ENCODE measurements at regions not wholly inside any gene's neighbourhood (a gene's known extent, or its start where the extent isn't known, plus 50 kb on each side); places are given as distances from the start of the nearest gene placed in this dataset.

DNA sequence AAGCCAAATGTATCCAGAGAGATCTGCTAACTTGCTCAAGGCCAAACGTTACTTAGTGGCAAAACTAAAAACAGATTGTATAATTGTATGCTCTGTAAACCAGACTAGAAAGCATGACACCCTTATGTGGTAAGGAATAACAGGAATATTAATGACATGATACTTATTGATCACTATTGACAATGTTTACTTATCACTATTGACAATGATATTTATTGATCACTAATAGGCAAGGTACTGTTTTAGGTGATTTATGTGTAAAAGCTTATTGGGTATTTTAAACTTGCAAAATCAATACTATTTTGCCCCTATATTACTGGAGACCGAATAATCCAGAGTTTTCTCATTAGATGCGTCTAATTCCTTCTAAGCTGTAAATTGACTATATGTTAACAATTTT, 985.1 kb downstream of the CDH11 start (continued):
- TF ChIP-seq, protein P1, sequence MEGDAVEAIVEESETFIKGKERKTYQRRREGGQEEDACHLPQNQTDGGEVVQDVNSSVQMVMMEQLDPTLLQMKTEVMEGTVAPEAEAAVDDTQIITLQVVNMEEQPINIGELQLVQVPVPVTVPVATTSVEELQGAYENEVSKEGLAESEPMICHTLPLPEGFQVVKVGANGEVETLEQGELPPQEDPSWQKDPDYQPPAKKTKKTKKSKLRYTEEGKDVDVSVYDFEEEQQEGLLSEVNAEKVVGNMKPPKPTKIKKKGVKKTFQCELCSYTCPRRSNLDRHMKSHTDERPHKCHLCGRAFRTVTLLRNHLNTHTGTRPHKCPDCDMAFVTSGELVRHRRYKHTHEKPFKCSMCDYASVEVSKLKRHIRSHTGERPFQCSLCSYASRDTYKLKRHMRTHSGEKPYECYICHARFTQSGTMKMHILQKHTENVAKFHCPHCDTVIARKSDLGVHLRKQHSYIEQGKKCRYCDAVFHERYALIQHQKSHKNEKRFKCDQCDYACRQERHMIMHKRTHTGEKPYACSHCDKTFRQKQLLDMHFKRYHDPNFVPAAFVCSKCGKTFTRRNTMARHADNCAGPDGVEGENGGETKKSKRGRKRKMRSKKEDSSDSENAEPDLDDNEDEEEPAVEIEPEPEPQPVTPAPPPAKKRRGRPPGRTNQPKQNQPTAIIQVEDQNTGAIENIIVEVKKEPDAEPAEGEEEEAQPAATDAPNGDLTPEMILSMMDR (IDR thresholded peaks at IDR 0.05 in 2 of 3, conservative IDR thresholded peaks at IDR 0.05 in 1 of 3; ENCODE audit: control insufficient read depth in 2 of 3, extremely low read depth in 1 of 3, insufficient read depth in 1 of 3, low read depth in 3 of 3, low read length in 3 of 3), result no peak

DNA sequence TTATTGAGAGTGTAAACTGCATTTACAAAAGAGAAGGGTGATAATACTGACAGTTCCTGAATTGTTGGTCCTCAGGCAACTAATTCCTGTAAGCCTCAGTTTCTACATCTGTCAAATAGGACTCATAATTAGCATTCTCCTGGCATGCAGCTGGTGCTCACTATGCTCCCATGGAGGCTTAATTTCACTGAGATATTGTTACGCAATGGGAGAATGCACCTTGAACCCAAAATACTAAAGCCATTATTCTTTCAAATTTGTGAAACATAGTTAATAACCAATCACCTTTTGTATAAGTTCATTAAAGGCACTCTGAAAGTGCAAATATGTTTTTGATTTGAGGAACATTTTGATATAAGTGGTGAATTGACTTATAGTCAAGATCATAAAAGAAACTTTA, 985.5 kb downstream of the CDH11 start:
- ChIA-PET SMC1A (ENCODE audit: uncharacterized antibody, unreplicated experiment) (no interaction called here), RAD21 (ENCODE audit: unreplicated experiment) (no interaction called here), POLR2A (no interaction called here), CTCF (interaction anchor here (1.0 kb wide), 1 partner anchor 194 kb away, joined by 3 read pairs; no protein-coding TSS in a partner anchor)
- DNase-seq (ENCODE audit: low read depth, low spot score), result no peak
- H4K20me1 ChIP-seq (ENCODE audit: control insufficient read depth, insufficient read depth), result no peaks in the 10 kb centered on the region
- ATAC-seq, result no peak
- no peak for FAIRE-seq
- no peak overlapping the region for H3K27ac ChIP-seq (ENCODE audit: control insufficient read depth, insufficient read depth)
- intact Hi-C loops (cut with micrococcal nuclease; ENCODE audit: unreplicated experiment), result no loop called here
- TF ChIP-seq LARP7 (IDR thresholded peaks at IDR 0.05), result no peak
- H3K4me2 ChIP-seq (ENCODE audit: control insufficient read depth, insufficient read depth), result no peak overlapping the region
- no peaks in the 10 kb centered on the region for H3K27me3 ChIP-seq (replicated peaks in 1 of 2; ENCODE audit: control insufficient read depth in 2 of 2, insufficient read depth in 2 of 2, low read length in 1 of 2)
- H3K9ac ChIP-seq (ENCODE audit: control insufficient read depth, insufficient read depth, low read length), result no peak overlapping the region
- WGBS (ENCODE audit: insufficient coverage, insufficient replicate concordance, low lambda C conversion rate, missing lambda C conversion rate), result 0% methylated on average over 1 of the region's 1 CpG
- no TSS peak for BruUV-seq (replicated peaks)
- H3K4me3 ChIP-seq, result no peak overlapping the region
- no peaks in the 10 kb centered on the region for H3K4me1 ChIP-seq (ENCODE audit: control insufficient read depth, insufficient read depth, low read length)
- H3K36me3 ChIP-seq (ENCODE audit: control insufficient read depth in 2 of 2, insufficient read depth in 2 of 2, low read length in 1 of 2), result no peaks in the 10 kb centered on the region
- no peak overlapping the region for H2AFZ ChIP-seq (ENCODE audit: control insufficient read depth, low read depth, low read length)
- H3K79me2 ChIP-seq (ENCODE audit: control insufficient read depth, insufficient read depth, low read length), result no peaks in the 10 kb centered on the region
- H3K9me3 ChIP-seq (replicated peaks; ENCODE audit: control insufficient read depth, insufficient read depth, low read length), result no peaks in the 10 kb centered on the region
- in situ Hi-C loops (cut with MboI), result no loop called here

GRCh38 chr16:64133366-64133765, 988.5 kb downstream of the CDH11 start:
- ChIA-PET CTCF (no interaction called here), POLR2A (no interaction called here)

More at GRCh38 chr16:64133366-64133765, 988.5 kb downstream of the CDH11 start:
- Histone ChIP-seq H3K27me3 (replicated peaks in 1 of 2; ENCODE audit: control insufficient read depth in 2 of 2, insufficient read depth in 2 of 2, low read length in 1 of 2) (no peaks in the 10 kb centered on the region), H4K20me1 (ENCODE audit: control insufficient read depth, insufficient read depth) (no peaks in the 10 kb centered on the region), H3K4me1 (ENCODE audit: control insufficient read depth, insufficient read depth, low read length) (no peaks in the 10 kb centered on the region), H3K4me3 (no peak overlapping the region), H3K27ac (ENCODE audit: control insufficient read depth, insufficient read depth) (no peak overlapping the region), H3K79me2 (ENCODE audit: control insufficient read depth, insufficient read depth, low read length) (no peaks in the 10 kb centered on the region), H3K36me3 (ENCODE audit: control insufficient read depth in 2 of 2, insufficient read depth in 2 of 2, low read length in 1 of 2) (no peaks in the 10 kb centered on the region), H2AFZ (ENCODE audit: control insufficient read depth, low read depth, low read length) (no peak overlapping the region), H3K9ac (ENCODE audit: control insufficient read depth, insufficient read depth, low read length) (no peak overlapping the region), H3K4me2 (ENCODE audit: control insufficient read depth, insufficient read depth) (no peak overlapping the region), H3K9me3 (replicated peaks; ENCODE audit: control insufficient read depth, insufficient read depth, low read length) (no peaks in the 10 kb centered on the region)
- in situ Hi-C loops (cut with MboI), result no loop called here
- FAIRE-seq (no peak), ATAC-seq (no peak), DNase-seq (ENCODE audit: low read depth, low spot score) (no peak)
- ChIA-PET RAD21 (ENCODE audit: unreplicated experiment) (no interaction called here), SMC1A (ENCODE audit: uncharacterized antibody, unreplicated experiment) (interaction anchor here (1.0 kb wide), 1 partner anchor 12 kb away, joined by 3 read pairs; no protein-coding TSS in a partner anchor)
- 0% methylated on average over 2 of the region's 2 CpGs for whole genome bisulfite sequencing (ENCODE audit: insufficient coverage, insufficient replicate concordance, low lambda C conversion rate, missing lambda C conversion rate)
- BruUV-seq (replicated peaks), result no TSS peak
- no peak for TF ChIP-seq LARP7 (IDR thresholded peaks at IDR 0.05)
- no peak for TF ChIP-seq ZNF384 (IDR thresholded peaks at IDR 0.05; ENCODE audit: borderline replicate concordance, low read depth, low read length)
- no peak for TF ChIP-seq MEF2A (IDR thresholded peaks at IDR 0.05; ENCODE audit: insufficient read depth, low read depth, low read length)
- TF ChIP-seq EP300 (IDR thresholded peaks at IDR 0.05; ENCODE audit: borderline replicate concordance in 1 of 2, control insufficient read depth in 1 of 2, low read depth in 2 of 2, low read length in 2 of 2), result no peak
- no peak for TF ChIP-seq ESRRA (IDR thresholded peaks at IDR 0.05; ENCODE audit: low read length)
- no peak for TF ChIP-seq RAD51 (IDR thresholded peaks at IDR 0.05)
- TF ChIP-seq RELA (IDR thresholded peaks at IDR 0.05; ENCODE audit: borderline replicate concordance, partially characterized antibody), result no peak
- TF ChIP-seq, protein P2, sequence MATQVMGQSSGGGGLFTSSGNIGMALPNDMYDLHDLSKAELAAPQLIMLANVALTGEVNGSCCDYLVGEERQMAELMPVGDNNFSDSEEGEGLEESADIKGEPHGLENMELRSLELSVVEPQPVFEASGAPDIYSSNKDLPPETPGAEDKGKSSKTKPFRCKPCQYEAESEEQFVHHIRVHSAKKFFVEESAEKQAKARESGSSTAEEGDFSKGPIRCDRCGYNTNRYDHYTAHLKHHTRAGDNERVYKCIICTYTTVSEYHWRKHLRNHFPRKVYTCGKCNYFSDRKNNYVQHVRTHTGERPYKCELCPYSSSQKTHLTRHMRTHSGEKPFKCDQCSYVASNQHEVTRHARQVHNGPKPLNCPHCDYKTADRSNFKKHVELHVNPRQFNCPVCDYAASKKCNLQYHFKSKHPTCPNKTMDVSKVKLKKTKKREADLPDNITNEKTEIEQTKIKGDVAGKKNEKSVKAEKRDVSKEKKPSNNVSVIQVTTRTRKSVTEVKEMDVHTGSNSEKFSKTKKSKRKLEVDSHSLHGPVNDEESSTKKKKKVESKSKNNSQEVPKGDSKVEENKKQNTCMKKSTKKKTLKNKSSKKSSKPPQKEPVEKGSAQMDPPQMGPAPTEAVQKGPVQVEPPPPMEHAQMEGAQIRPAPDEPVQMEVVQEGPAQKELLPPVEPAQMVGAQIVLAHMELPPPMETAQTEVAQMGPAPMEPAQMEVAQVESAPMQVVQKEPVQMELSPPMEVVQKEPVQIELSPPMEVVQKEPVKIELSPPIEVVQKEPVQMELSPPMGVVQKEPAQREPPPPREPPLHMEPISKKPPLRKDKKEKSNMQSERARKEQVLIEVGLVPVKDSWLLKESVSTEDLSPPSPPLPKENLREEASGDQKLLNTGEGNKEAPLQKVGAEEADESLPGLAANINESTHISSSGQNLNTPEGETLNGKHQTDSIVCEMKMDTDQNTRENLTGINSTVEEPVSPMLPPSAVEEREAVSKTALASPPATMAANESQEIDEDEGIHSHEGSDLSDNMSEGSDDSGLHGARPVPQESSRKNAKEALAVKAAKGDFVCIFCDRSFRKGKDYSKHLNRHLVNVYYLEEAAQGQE (IDR thresholded peaks at IDR 0.05; ENCODE audit: low read depth, low read length), result no peak
- no peak for TF ChIP-seq EGR1 (IDR thresholded peaks at IDR 0.05; ENCODE audit: borderline replicate concordance in 1 of 2, low read depth in 2 of 2, low read length in 2 of 2)
- TF ChIP-seq HDAC2 (IDR thresholded peaks at IDR 0.05), result no peak
- intact Hi-C loops (cut with micrococcal nuclease; ENCODE audit: unreplicated experiment), result no loop called here
